Stomach (tissue), 4 donors: ENCODE measurements at regions not wholly inside any gene's neighbourhood (a gene's known extent, or its start where the extent isn't known, plus 50 kb on each side); places are given as distances from the start of the nearest gene placed in this dataset.
"Not testable (repeated sequence)": the region's sequence is repeated elsewhere in the genome, so short reads cannot be mapped to it uniquely, and the experiment has no call there.

Experiments
- CTCF ChIP-seq, 7 experiments: fragments of 450-650 bp in 4 of 7; fragments of 200-600 bp in 3 of 7; sonication (generic) in 3 of 7; IDR thresholded peaks; one replicate each; pipeline ENCODE4 v1.5.1; 2016 to 2019; ENCODE audit warnings: antibody characterized with exemption in 7 of 7, control low read depth in 2 of 7, mild to moderate bottlenecking in 1 of 7
- POLR2A ChIP-seq, 4 donors: fragments of 450-650 bp; IDR thresholded peaks; one replicate each; pipeline ENCODE4 v1.6.1; 2016; ENCODE audit warnings: antibody characterized with exemption in 4 of 4, control low read depth in 2 of 4, mild to moderate bottlenecking in 1 of 4, moderate library complexity in 1 of 4

- TF ChIP-seq POLR2A, CTCF (IDR thresholded peaks at IDR 0.05): not testable (repeated sequence)
These were observed 89.9 kb upstream of the ZNG1F start for GRCh38 chr9:41279033-41279432.
